Middle frontal gyrus (tissue), 1 donor: ENCODE measurements at regions not wholly inside any gene's neighbourhood (a gene's known extent, or its start where the extent isn't known, plus 50 kb on each side); places are given as distances from the start of the nearest gene placed in this dataset.

Experiments
- DNase-seq: peaks from one replicate; pipeline ENCODE4 v3.0.0-alpha.2; 2015; ENCODE audit warnings: low spot score; ENCODE audit errors: extremely low spot score

GRCh38 chr2:126990605-126991532, 92.2 kb downstream of the TEX51 start:
- DNase-seq: no peak

- no peak for DNase-seq
Observed at GRCh38 chr2:126994340-126994777, 95.7 kb downstream of the TEX51 start.

GRCh38 chr2:126995621-126996377, 97.1 kb downstream of the TEX51 start:
- no peak for DNase-seq

GRCh38 chr2:126996378-126996699, 97.6 kb downstream of the TEX51 start:
- DNase-seq: no peak
